H1 (cell line): ENCODE measurements at regions not wholly inside any gene's neighbourhood (a gene's known extent, or its start where the extent isn't known, plus 50 kb on each side); places are given as distances from the start of the nearest gene placed in this dataset.

ENCODE experiments used
- CHD7 ChIP-seq: fragments of 300-600 bp; sonication (generic); IDR thresholded peaks from 2 replicates; pipeline ENCODE4 v1.7.1; 2012; ENCODE audit warnings: low read length, moderate library complexity, mild to moderate bottlenecking, inconsistent platforms; ENCODE audit not compliant: insufficient replicate concordance
- GTF2F1 ChIP-seq: IDR thresholded peaks from 2 replicates; pipeline ENCODE4 v1.6.1; 2012; ENCODE audit warnings: low read depth, low read length, improper control_type of control experiment, borderline replicate concordance

GRCh38 chr7:96832092-96832662, 122.5 kb upstream of the SEM1 start (continued):
- TF ChIP-seq CHD7 (no peak), GTF2F1 (no peak)
